Fibroblast of lung (primary cell): ENCODE measurements at regions not wholly inside any gene's neighbourhood (a gene's known extent, or its start where the extent isn't known, plus 50 kb on each side); places are given as distances from the start of the nearest gene placed in this dataset.

Experiments
- DNase-seq, 2 donors: peaks; one replicate each; pipeline versions ENCODE4 v3.0.0 to v3.0.0-alpha.2; 2010; ENCODE audit warnings: low read depth in 2 of 2
- H2AFZ ChIP-seq: 2 replicates; pipeline ENCODE4 v1.5.1; 2012; ENCODE audit warnings: low read length, control low read depth, inconsistent platforms
- H3K27ac ChIP-seq: 2 replicates; pipeline ENCODE4 v1.5.1; 2011; ENCODE audit warnings: low read length, control low read depth; ENCODE audit not compliant: insufficient read depth
- H3K27me3 ChIP-seq: 2 replicates; pipeline ENCODE4 v1.5.1; 2011; ENCODE audit warnings: mild to moderate bottlenecking, low read length; ENCODE audit not compliant: control insufficient read depth, insufficient read depth
- H3K36me3 ChIP-seq: 2 replicates; pipeline ENCODE4 v1.5.1; 2011; ENCODE audit warnings: low read length; ENCODE audit not compliant: control insufficient read depth, insufficient read depth
- H3K4me1 ChIP-seq: 2 replicates; pipeline ENCODE4 v1.5.1; 2011; ENCODE audit warnings: low read length; ENCODE audit not compliant: control insufficient read depth, insufficient read depth; ENCODE audit errors: extremely low read depth
- H3K4me2 ChIP-seq: 2 replicates; pipeline ENCODE4 v1.5.1; 2011; ENCODE audit warnings: low read length, control low read depth; ENCODE audit not compliant: insufficient read depth; ENCODE audit errors: extremely low read depth
- H3K4me3 ChIP-seq, 4 experiments: fragments of 200-600 bp in 1 of 4; sonication (generic) in 1 of 4; replicated peaks in 1 of 4; 2 replicates each; pipeline ENCODE4 v1.5.1; 2011 to 2016; ENCODE audit warnings: low read length in 4 of 4, low read depth in 3 of 4, mild to moderate bottlenecking in 3 of 4, control low read depth in 2 of 4, inconsistent platforms in 1 of 4, mixed read lengths in 1 of 4; ENCODE audit not compliant: insufficient read depth in 1 of 4; ENCODE audit errors: control extremely low read depth in 1 of 4
- H3K79me2 ChIP-seq: 2 replicates; pipeline ENCODE4 v1.5.1; 2012; ENCODE audit warnings: mild to moderate bottlenecking, low read length, inconsistent platforms; ENCODE audit not compliant: control insufficient read depth, insufficient read depth
- H3K9ac ChIP-seq: 2 replicates; pipeline ENCODE4 v1.5.1; 2011; ENCODE audit warnings: mild to moderate bottlenecking, low read length, control low read depth; ENCODE audit not compliant: insufficient read depth
- H3K9me3 ChIP-seq: 2 replicates; pipeline ENCODE4 v1.5.1; 2012; ENCODE audit warnings: low read depth, low read length; ENCODE audit not compliant: control insufficient read depth, insufficient read depth
- H4K20me1 ChIP-seq: 2 replicates; pipeline ENCODE4 v1.5.1; 2011; ENCODE audit warnings: low read length; ENCODE audit not compliant: control insufficient read depth, insufficient read depth; ENCODE audit errors: extremely low read depth
- EZH2 ChIP-seq: IDR thresholded peaks from 2 replicates; pipeline ENCODE4 v1.5.1; 2012; ENCODE audit warnings: low read length, control low read depth, mild to moderate bottlenecking; ENCODE audit errors: missing control alignments
- TF ChIP-seq, protein P1 (sequence below), 2 donors: IDR thresholded peaks in 1 of 2; conservative IDR thresholded peaks in 1 of 2; 1 replicate in 1 of 2; 2 replicates in 1 of 2; pipeline ENCODE4 v1.5.1; 2011 to 2012; ENCODE audit warnings: low read length in 2 of 2, control low read depth in 1 of 2, inconsistent platforms in 1 of 2, low read depth in 1 of 2, mild to moderate bottlenecking in 1 of 2

DNA sequence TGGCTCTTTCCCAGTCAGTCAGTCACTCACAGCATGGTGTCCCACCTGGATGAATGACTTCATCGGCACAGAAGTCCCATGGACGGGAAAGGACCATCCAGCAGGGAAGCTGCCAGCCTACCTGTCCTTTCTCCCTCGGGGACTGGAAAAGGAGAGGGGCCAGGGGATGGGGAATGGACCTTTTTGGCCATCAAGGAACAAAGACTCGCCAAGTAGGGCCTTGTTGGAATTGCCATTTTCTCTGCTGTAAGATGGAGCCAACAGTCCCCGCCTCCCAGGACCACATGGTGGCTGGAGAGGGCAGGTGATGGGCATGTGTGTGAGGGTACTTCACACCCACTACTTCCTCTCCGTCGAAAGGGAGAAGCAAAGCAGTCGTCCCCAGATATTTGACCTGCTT, 67.8 kb upstream of the LHX1 start:
- no peaks in the 10 kb centered on the region for H3K9me3 ChIP-seq
- H3K79me2 ChIP-seq: no peaks in the 10 kb centered on the region
- H2AFZ ChIP-seq: no peak overlapping the region
- H3K9ac ChIP-seq: no peak overlapping the region
- H4K20me1 ChIP-seq: no peaks in the 10 kb centered on the region
- no peak overlapping the region for H3K4me2 ChIP-seq
- no peaks in the 10 kb centered on the region for H3K36me3 ChIP-seq
- H3K4me1 ChIP-seq: no peaks in the 10 kb centered on the region
- no peak for DNase-seq
- H3K27me3 ChIP-seq: no peaks in the 10 kb centered on the region
- no peak overlapping the region for H3K4me3 ChIP-seq
- no peak for TF ChIP-seq EZH2
- TF ChIP-seq, protein P1, sequence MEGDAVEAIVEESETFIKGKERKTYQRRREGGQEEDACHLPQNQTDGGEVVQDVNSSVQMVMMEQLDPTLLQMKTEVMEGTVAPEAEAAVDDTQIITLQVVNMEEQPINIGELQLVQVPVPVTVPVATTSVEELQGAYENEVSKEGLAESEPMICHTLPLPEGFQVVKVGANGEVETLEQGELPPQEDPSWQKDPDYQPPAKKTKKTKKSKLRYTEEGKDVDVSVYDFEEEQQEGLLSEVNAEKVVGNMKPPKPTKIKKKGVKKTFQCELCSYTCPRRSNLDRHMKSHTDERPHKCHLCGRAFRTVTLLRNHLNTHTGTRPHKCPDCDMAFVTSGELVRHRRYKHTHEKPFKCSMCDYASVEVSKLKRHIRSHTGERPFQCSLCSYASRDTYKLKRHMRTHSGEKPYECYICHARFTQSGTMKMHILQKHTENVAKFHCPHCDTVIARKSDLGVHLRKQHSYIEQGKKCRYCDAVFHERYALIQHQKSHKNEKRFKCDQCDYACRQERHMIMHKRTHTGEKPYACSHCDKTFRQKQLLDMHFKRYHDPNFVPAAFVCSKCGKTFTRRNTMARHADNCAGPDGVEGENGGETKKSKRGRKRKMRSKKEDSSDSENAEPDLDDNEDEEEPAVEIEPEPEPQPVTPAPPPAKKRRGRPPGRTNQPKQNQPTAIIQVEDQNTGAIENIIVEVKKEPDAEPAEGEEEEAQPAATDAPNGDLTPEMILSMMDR (conservative IDR thresholded peaks at IDR 0.05 in 1 of 2, IDR thresholded peaks at IDR 0.05 in 1 of 2; ENCODE audit: low read depth in 1 of 2, low read length in 2 of 2): no peak
- no peak overlapping the region for H3K27ac ChIP-seq

DNA sequence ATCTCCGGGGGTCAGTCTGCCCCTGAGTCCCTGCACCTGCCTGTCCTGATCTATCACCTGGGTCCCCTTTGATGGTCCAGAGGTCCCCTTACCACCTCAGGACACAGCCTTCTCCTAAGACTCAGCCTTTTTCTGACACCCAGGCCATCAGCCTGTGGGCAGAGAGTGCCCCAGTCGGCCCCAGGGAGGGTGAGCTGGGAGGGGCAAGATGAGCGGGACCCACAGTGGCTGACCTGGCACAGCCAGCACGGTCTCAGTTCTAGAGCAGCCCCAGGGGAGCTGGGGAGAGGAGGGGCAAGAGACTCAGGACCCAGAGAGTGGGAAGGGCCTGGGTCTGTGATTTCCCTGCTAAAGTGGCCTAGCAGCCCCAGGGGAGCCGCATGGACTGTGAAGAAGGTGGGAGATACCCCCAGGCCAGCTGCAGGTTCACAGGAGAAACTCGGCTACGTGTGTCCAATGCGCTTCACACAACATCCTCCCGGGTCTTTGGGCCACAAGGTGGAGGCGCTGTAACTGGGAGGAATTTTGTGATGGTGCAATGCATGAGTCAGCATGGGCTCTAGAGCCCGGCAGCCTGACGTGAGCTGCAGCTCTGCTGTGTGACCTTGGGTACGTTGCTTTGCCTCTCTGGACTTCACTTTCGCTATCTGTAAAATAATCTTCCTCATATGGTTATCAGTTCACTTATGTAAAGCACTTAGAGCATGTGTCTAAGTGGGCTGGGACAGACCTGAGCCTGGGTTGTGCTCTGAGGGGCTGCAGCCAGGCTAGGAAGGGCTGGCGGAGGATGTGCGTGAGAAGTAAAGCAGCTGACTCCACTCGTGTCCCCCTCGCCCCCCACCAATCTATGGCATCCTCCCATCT, 67.2 kb upstream of the LHX1 start:
- Histone ChIP-seq H3K27ac (no peak overlapping the region), H2AFZ (no peak overlapping the region), H3K4me3 (no peak overlapping the region), H4K20me1 (no peaks in the 10 kb centered on the region), H3K4me2 (no peak overlapping the region), H3K9me3 (no peaks in the 10 kb centered on the region), H3K4me1 (no peaks in the 10 kb centered on the region), H3K36me3 (no peaks in the 10 kb centered on the region), H3K9ac (no peak overlapping the region), H3K27me3 (no peaks in the 10 kb centered on the region), H3K79me2 (no peaks in the 10 kb centered on the region)
- DNase-seq: peak; percentile 17 to 23
- TF ChIP-seq, protein P1 (conservative IDR thresholded peaks at IDR 0.05 in 1 of 2, IDR thresholded peaks at IDR 0.05 in 1 of 2; ENCODE audit: low read depth in 1 of 2, low read length in 2 of 2): no peak
- no peak for TF ChIP-seq EZH2

DNA sequence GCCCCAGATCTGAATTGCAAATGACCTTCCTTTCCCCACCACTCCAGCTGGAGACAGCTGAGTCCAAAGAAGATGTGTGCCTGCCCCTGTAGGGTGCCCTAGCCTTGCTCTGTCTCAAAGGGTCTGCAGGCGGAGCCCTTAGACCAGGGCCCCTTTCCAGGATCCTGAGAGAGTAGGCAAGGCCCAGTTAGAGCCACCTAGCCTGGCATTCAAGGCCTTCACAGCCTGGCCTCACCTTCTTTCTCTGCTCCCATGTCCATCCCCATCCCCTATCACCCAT, 66.6 kb upstream of the LHX1 start:
- Histone ChIP-seq H4K20me1 (no peaks in the 10 kb centered on the region), H3K9ac (no peak overlapping the region), H2AFZ (no peak overlapping the region), H3K27me3 (no peaks in the 10 kb centered on the region), H3K4me1 (no peaks in the 10 kb centered on the region), H3K4me3 (no peak overlapping the region), H3K4me2 (no peak overlapping the region), H3K79me2 (no peaks in the 10 kb centered on the region), H3K36me3 (no peaks in the 10 kb centered on the region), H3K27ac (no peak overlapping the region), H3K9me3 (no peaks in the 10 kb centered on the region)
- TF ChIP-seq EZH2: no peak
- TF ChIP-seq, protein P1 (conservative IDR thresholded peaks at IDR 0.05 in 1 of 2, IDR thresholded peaks at IDR 0.05 in 1 of 2; ENCODE audit: low read depth in 1 of 2, low read length in 2 of 2): no peak
- no peak for DNase-seq
